CD4-positive, CD25-positive, alpha-beta regulatory T cell (primary cell): ENCODE measurements at regions not wholly inside any gene's neighbourhood (a gene's known extent, or its start where the extent isn't known, plus 50 kb on each side); places are given as distances from the start of the nearest gene placed in this dataset.
"Not testable (repeated sequence)": the region's sequence is repeated elsewhere in the genome, so short reads cannot be mapped to it uniquely, and the experiment has no call there.

Experiments
- ATAC-seq, 2 donors: fragments of 150-1000 bp; cut with Tn5 transposase; one replicate each; pipeline ENCODE4 v1.10.0; 2021; ENCODE audit warnings: low read depth in 2 of 2, moderate number of reproducible peaks in 2 of 2, moderate library complexity in 1 of 2
- DNase-seq, 3 donors: peaks; one replicate each; pipeline versions ENCODE4 v3.0.0 to v3.0.0-alpha.2; 2012 to 2022; ENCODE audit warnings: mixed read lengths in 1 of 3
- H3K27ac ChIP-seq: one replicate; pipeline ENCODE4 v1.7.0; 2013; ENCODE audit warnings: mild to moderate bottlenecking, low read length; ENCODE audit not compliant: insufficient read depth, poor library complexity, severe bottlenecking
- H3K27me3 ChIP-seq: one replicate; pipeline ENCODE4 v1.7.0; 2013; ENCODE audit warnings: low read length; ENCODE audit not compliant: control insufficient read depth, insufficient read depth
- H3K36me3 ChIP-seq: one replicate; pipeline ENCODE4 v1.7.0; 2013; ENCODE audit warnings: mild to moderate bottlenecking, low read length, moderate library complexity; ENCODE audit not compliant: control insufficient read depth, insufficient read depth
- H3K4me1 ChIP-seq: 2 replicates; pipeline ENCODE4 v1.7.0; 2013; ENCODE audit warnings: mild to moderate bottlenecking, low read length; ENCODE audit not compliant: insufficient read depth, control insufficient read depth, poor library complexity, severe bottlenecking
- H3K4me3 ChIP-seq: one replicate; pipeline ENCODE4 v1.7.0; 2013; ENCODE audit warnings: low read depth, mild to moderate bottlenecking, low read length, moderate library complexity
- H3K9me3 ChIP-seq, 2 experiments: 1 replicate in 1 of 2; 2 replicates in 1 of 2; pipeline ENCODE4 v1.7.0; 2013; ENCODE audit warnings: low read length in 2 of 2, mild to moderate bottlenecking in 1 of 2, moderate library complexity in 1 of 2; ENCODE audit not compliant: control insufficient read depth in 2 of 2
- H3K27ac Mint-ChIP-seq, 3 donors: one replicate each; pipeline ENCODE4 v1.8.0; 2020 to 2022; ENCODE audit warnings: mild to moderate bottlenecking in 3 of 3, mixed read lengths in 3 of 3, moderate library complexity in 2 of 3
- H3K27me3 Mint-ChIP-seq: one replicate; pipeline ENCODE4 v1.8.0; 2022; ENCODE audit warnings: mild to moderate bottlenecking, mixed read lengths
- H3K36me3 Mint-ChIP-seq: one replicate; pipeline ENCODE4 v1.8.0; 2020; ENCODE audit warnings: mixed read lengths
- H3K4me1 Mint-ChIP-seq, 4 donors: one replicate each; pipeline ENCODE4 v1.8.0; 2020 to 2022; ENCODE audit warnings: mixed read lengths in 4 of 4, mild to moderate bottlenecking in 1 of 4
- H3K4me3 Mint-ChIP-seq, 4 donors: one replicate each; pipeline ENCODE4 v1.8.0; 2020 to 2022; ENCODE audit warnings: mild to moderate bottlenecking in 4 of 4, mixed read lengths in 4 of 4, moderate library complexity in 3 of 4
- H3K9me3 Mint-ChIP-seq, 7 donors: one replicate each; pipeline ENCODE4 v1.8.0; 2020 to 2022; ENCODE audit warnings: mixed read lengths in 7 of 7, mild to moderate bottlenecking in 3 of 7, moderate library complexity in 2 of 7

DNA sequence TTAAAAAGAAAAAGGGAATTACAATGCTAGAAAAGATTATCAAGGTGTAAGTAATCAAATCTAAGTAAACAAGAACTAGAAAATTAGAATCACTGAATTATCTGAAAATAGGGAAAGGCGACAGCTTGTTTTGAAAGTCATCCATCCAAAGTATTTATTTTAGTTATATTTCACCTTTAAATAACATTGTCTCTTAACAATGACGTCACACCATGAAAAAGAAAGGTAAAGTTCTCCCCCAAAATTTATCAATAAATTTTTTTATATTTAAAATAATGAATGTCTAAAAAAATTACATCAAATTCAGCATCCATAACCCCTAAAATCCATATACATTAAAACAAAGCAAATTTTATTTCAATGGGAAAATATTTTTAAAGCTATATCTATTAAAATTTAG, 223.2 kb downstream of the RERGL start:
- Histone ChIP-seq H3K4me3 (no peak overlapping the region), H3K9me3 (peaks cover 4 to 15% of the 10 kb centered on the region in 2 experiments), H3K27me3 (no peaks in the 10 kb centered on the region), H3K4me1 (no peaks in the 10 kb centered on the region), H3K36me3 (no peaks in the 10 kb centered on the region), H3K27ac (no peak overlapping the region)
- ATAC-seq (no peak), DNase-seq (no peak)
- Mint-ChIP-seq H3K4me3 (no peak overlapping the region), H3K9me3 (peaks cover 8 to 31% (median 12%) of the 10 kb centered on the region in 7 donors), H3K36me3 (no peaks in the 10 kb centered on the region), H3K27ac (no peak overlapping the region), H3K27me3 (no peaks in the 10 kb centered on the region), H3K4me1 (no peaks in the 10 kb centered on the region)

DNA sequence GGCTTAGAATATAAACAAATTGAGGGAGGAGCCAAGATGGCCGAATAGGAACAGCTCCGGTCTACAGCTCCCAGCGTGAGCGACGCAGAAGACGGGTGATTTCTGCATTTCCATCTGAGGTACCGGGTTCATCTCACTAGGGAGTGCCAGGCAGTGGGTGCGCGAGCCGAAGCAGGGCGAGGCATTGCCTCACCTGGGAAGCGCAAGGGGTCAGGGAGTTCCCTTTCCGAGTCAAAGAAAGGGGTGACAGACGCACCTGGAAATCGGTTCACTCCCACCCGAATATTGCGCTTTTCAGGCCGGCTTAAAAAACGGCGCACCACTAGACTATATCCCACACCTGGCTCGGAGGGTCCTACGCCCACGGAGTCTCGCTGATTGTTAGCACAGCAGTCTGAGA, 234.4 kb downstream of the RERGL start:
- not testable (repeated sequence) for H3K27ac ChIP-seq, DNase-seq, H3K4me3 ChIP-seq, H3K9me3 ChIP-seq, H3K27me3 Mint-ChIP-seq, H3K4me3 Mint-ChIP-seq, H3K4me1 Mint-ChIP-seq, H3K27ac Mint-ChIP-seq, H3K36me3 Mint-ChIP-seq, H3K36me3 ChIP-seq, H3K27me3 ChIP-seq, H3K4me1 ChIP-seq, ATAC-seq
- peaks cover 1 to 11% (median 6%) of the 10 kb centered on the region in 7 donors for H3K9me3 Mint-ChIP-seq

DNA sequence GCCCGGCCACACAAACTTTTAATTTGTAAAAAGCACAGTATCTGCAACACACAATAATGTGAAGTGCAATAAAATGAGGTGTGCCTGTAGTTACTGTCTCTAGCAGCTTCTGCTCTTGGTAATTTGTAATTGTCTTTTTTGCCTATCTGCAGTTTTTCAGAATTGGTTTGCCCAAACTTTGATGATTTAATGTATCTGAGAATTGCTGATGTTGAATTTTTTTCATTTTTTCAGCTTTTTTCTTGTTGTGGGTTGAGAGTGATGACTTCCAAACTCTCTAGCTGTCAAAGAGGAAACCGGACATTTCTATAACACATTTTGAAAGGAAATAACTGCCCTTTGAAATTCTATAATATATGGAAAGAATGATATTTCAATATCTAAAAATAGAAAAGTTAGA, 236.9 kb downstream of the RERGL start:
- Mint-ChIP-seq H3K27me3 (no peaks in the 10 kb centered on the region), H3K4me3 (no peak overlapping the region), H3K36me3 (no peaks in the 10 kb centered on the region), H3K4me1 (no peaks in the 10 kb centered on the region), H3K9me3 (peaks cover 1 to 14% (median 8%) of the 10 kb centered on the region in 7 donors), H3K27ac (no peak overlapping the region)
- H3K4me1 ChIP-seq: no peaks in the 10 kb centered on the region
- H3K27me3 ChIP-seq: no peaks in the 10 kb centered on the region
- no peak overlapping the region for H3K4me3 ChIP-seq
- peaks cover 4 to 6% of the 10 kb centered on the region in 2 experiments for H3K9me3 ChIP-seq
- ATAC-seq: no peak
- DNase-seq: no peak
- H3K36me3 ChIP-seq: no peaks in the 10 kb centered on the region
- no peak overlapping the region for H3K27ac ChIP-seq

DNA sequence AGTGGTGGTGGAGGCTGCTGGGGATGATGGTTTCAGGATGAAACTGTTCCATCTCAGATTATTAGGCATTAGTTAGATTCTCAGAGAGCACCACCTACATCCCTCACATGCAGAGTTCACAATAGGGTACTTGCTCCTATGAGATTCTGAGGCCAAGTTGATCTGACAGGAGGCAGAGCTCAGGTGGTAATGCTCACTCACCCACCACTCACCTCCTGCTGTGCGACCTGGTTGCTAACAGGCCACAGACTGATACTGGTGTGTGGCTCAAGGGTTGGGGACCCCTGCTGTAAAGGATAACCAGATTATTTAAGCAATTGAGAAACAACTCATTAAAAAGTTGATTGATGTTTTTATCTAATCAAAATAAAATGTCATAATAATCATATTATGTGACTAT, 248.5 kb downstream of the RERGL start:
- Mint-ChIP-seq H3K4me1 (no peaks in the 10 kb centered on the region), H3K36me3 (no peaks in the 10 kb centered on the region), H3K27ac (no peak overlapping the region), H3K9me3 (peaks cover 0 to 11% (median 3%) of the 10 kb centered on the region in 7 donors), H3K4me3 (no peak overlapping the region), H3K27me3 (peaks cover 4% of the 10 kb centered on the region)
- no peaks in the 10 kb centered on the region for H3K36me3 ChIP-seq
- no peak for DNase-seq
- no peak overlapping the region for H3K4me3 ChIP-seq
- ATAC-seq: no peak
- no peaks in the 10 kb centered on the region for H3K27me3 ChIP-seq
- no peaks in the 10 kb centered on the region for H3K9me3 ChIP-seq
- H3K27ac ChIP-seq: no peak overlapping the region
- H3K4me1 ChIP-seq: no peaks in the 10 kb centered on the region

DNA sequence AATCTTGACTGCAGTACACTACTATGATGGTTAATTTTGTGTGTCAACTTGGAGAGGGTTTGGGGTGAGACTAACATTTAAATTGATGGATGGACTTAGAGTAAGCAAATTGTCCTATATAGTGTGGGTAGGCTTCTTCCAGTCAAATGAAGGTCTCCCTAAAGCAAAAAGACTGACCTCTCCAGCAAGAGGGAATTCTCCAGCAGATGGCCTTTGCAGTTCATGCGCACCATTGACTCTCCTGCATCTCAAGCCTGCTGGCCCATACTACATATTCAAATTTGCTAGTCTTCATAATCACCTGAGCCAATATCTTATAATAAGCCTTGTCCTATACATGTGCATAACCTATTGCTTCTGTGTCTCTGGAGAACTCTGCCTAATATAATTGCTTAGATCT, 260.2 kb downstream of the RERGL start:
- Mint-ChIP-seq H3K4me3 (no peak overlapping the region), H3K4me1 (no peaks in the 10 kb centered on the region), H3K36me3 (no peaks in the 10 kb centered on the region), H3K27ac (no peak overlapping the region), H3K27me3 (no peaks in the 10 kb centered on the region), H3K9me3 (peaks cover 0 to 5% (median 1%) of the 10 kb centered on the region in 7 donors)
- DNase-seq: no peak
- H3K27me3 ChIP-seq: no peaks in the 10 kb centered on the region
- no peaks in the 10 kb centered on the region for H3K4me1 ChIP-seq
- H3K9me3 ChIP-seq: no peaks in the 10 kb centered on the region
- H3K36me3 ChIP-seq: no peaks in the 10 kb centered on the region
- no peak overlapping the region for H3K4me3 ChIP-seq
- ATAC-seq: no peak
- no peak overlapping the region for H3K27ac ChIP-seq

DNA sequence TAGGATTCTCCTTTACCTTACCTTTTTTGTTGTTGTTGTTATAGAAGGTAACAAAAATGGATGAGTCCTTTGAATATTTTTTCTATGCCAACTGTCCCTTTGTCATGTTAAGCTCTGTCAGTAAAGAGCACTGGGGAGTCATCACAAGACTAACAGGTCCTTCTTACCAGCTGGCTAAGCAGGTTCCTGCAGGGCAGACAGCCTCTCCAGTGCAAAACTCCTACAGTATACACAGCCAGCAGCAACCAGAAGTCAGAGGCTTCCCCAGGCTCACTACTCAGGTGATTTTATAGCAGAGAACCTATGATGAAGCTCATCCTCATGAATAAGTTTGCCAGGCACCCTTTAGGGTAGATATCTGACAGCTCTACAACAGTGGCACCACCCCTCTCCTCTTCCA, 271.1 kb downstream of the RERGL start:
- no peaks in the 10 kb centered on the region for H3K4me1 Mint-ChIP-seq
- no peak for DNase-seq
- peaks cover 0 to 27% (median 5%) of the 10 kb centered on the region in 7 donors for H3K9me3 Mint-ChIP-seq
- peaks cover 0 to 1% of the 10 kb centered on the region in 2 experiments for H3K9me3 ChIP-seq
- H3K27me3 Mint-ChIP-seq: no peaks in the 10 kb centered on the region
- H3K4me3 ChIP-seq: no peak overlapping the region
- H3K27ac Mint-ChIP-seq: no peak overlapping the region
- no peaks in the 10 kb centered on the region for H3K4me1 ChIP-seq
- H3K27ac ChIP-seq: no peak overlapping the region
- no peak for ATAC-seq
- no peaks in the 10 kb centered on the region for H3K36me3 Mint-ChIP-seq
- H3K27me3 ChIP-seq: no peaks in the 10 kb centered on the region
- H3K36me3 ChIP-seq: no peaks in the 10 kb centered on the region
- H3K4me3 Mint-ChIP-seq: no peak overlapping the region

DNA sequence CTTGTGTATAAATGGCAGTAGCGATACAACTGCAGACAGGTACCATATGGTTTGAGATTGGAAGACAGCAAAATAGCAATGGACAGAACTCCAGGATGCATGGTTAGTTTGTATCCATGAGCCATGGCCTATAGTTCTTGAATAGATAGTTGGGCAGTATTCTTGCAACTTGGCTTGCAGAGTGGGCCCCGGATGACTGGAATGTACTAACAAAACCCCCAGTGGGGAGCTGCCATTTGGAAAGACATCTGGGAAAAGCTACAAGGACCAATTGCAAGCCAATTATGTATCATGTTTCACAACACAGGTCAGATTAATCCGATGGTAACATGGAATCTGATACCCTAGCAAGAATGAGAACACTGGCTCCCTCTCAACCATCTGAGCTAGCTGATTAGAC, 279.6 kb downstream of the RERGL start:
- H3K27me3 Mint-ChIP-seq: no peaks in the 10 kb centered on the region
- no peaks in the 10 kb centered on the region for H3K36me3 ChIP-seq

DNA sequence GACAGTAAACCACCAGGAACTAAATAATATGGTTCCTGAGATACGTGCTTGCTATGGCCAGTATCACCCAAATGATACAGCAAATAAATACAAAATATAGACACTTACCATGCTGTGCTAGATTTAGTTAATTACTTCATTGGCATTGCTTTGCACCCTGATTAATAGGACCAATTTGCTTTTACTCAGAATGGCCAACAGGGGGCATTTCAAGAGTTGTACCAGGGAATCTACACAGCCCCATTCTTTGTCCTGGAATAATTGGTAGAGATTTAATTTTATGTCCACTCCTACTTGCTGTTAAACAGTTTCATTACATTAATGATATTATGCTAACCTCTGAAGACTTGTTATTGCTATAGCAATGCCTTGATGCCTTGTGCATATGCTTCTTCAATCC, 280.8 kb downstream of the RERGL start:
- no peaks in the 10 kb centered on the region for H3K27me3 Mint-ChIP-seq
- no peak for DNase-seq
- peak overlapping the region in 1 of 4 donors; percentile 68 for H3K4me3 Mint-ChIP-seq
- Histone ChIP-seq H3K4me1 (no peaks in the 10 kb centered on the region), H3K27ac (no peak overlapping the region), H3K27me3 (no peaks in the 10 kb centered on the region), H3K4me3 (no peak overlapping the region), H3K9me3 (peaks cover 0 to 9% of the 10 kb centered on the region in 2 experiments), H3K36me3 (no peaks in the 10 kb centered on the region)
- H3K27ac Mint-ChIP-seq: no peak overlapping the region
- no peaks in the 10 kb centered on the region for H3K4me1 Mint-ChIP-seq
- H3K36me3 Mint-ChIP-seq: no peaks in the 10 kb centered on the region
- no peak for ATAC-seq
- peaks cover 0 to 35% (median 3%) of the 10 kb centered on the region in 7 donors for H3K9me3 Mint-ChIP-seq

More for the DNA sequence above, 279.6 kb downstream of the RERGL start:
- no peak overlapping the region for H3K4me3 Mint-ChIP-seq
- Histone ChIP-seq H3K27me3 (no peaks in the 10 kb centered on the region), H3K27ac (no peak overlapping the region), H3K4me1 (no peaks in the 10 kb centered on the region), H3K9me3 (peaks cover 0 to 9% of the 10 kb centered on the region in 2 experiments), H3K4me3 (no peak overlapping the region)
- ATAC-seq: no peak
- no peaks in the 10 kb centered on the region for H3K4me1 Mint-ChIP-seq
- DNase-seq: no peak
- H3K27ac Mint-ChIP-seq: no peak overlapping the region
- H3K36me3 Mint-ChIP-seq: no peaks in the 10 kb centered on the region
- H3K9me3 Mint-ChIP-seq: peaks cover 0 to 38% (median 7%) of the 10 kb centered on the region in 7 donors
